ENCODE measurements at regions not wholly inside any gene's neighbourhood (a gene's known extent, or its start where the extent isn't known, plus 50 kb on each side); places are given as distances from the start of the nearest gene placed in this dataset.

DNA sequence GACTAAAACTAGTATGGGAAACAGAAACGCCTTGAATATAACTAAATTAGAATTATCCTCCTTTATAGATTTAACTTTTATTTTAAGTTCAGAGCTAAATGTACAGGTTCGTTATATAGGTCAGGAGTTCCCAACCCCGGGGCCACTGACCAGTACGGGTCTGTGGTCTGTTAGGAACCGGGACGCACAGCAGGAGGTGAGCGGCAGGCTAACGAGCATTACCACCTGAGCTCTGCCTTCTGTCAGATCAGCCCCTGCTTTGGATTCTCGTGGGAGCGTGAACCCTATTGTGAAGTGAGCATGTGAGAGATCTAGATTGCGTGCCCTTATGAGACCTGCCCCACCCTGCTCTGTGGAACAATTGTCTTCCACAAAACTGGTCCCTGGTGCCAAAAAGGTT lies 51.0 kb downstream of the FAT4 start:
- in situ Hi-C loops (cut with MboI; ENCODE audit: low sequenced_read_pairs) = no loop called here

DNA sequence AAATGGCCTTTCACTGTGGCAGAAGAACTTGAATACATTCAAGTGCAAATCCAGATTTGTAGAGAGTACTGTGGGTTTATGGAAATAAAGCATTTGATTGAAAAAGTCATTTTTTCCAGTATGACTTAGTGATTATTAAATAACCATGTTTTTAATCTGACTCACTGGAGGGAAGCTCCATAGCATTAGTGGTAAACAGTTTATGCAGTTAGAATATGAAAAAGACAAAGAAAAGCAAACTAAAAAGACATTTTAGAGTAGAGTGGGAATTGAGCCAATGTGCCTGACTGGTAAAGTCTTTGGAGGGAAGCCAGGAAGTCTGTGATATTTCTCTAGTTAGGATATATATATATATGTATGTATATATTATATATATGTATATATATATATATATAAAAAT lies 53.4 kb downstream of the FAT4 start:
- no peaks in the 10 kb centered on the region for H3K27me3 ChIP-seq (ENCODE audit: low read depth)
- H3K4me3 ChIP-seq = no peak overlapping the region
- peaks cover 8% of the 10 kb centered on the region for H3K4me1 ChIP-seq
- in situ Hi-C loops (cut with MboI; ENCODE audit: low sequenced_read_pairs) = no loop called here
- H3K9me3 ChIP-seq = no peaks in the 10 kb centered on the region
- no peaks in the 10 kb centered on the region for H3K36me3 ChIP-seq (replicated peaks)
- DNase-seq (ENCODE audit: low spot score in 2 of 2) = peak in 1 of 2 experiments; percentile 28

More for the DNA sequence above, 51.0 kb downstream of the FAT4 start:
- Histone ChIP-seq H3K36me3 (replicated peaks) (no peaks in the 10 kb centered on the region), H3K4me1 (peaks cover 4% of the 10 kb centered on the region), H3K4me3 (no peak overlapping the region), H3K27me3 (ENCODE audit: low read depth) (no peaks in the 10 kb centered on the region), H3K9me3 (no peaks in the 10 kb centered on the region)
- no peak for DNase-seq (ENCODE audit: low spot score in 2 of 2)

DNA sequence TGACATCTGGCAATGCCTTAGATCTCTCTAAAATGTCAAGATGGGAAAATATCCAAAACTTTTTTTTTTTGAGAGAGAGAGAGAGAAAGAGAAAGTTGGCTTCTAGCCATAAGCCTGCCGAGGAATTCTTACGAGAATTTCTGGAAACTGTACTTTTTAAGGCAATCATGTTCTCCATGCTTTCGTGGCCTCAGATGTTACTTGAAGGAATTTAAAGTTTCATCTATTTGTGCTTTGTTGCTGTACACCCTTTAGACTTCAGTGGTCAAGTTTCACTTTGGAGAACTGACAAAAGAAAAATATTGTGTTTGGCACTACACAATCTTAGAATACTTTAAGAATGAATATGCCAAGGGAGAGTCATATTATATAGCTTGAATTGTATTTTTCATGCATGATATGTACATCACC lies 53.9 kb downstream of the FAT4 start:
- in situ Hi-C loops (cut with MboI; ENCODE audit: low sequenced_read_pairs) = no loop called here
- Histone ChIP-seq H3K4me1 (peaks cover 8% of the 10 kb centered on the region), H3K4me3 (no peak overlapping the region), H3K27me3 (ENCODE audit: low read depth) (no peaks in the 10 kb centered on the region), H3K36me3 (replicated peaks) (no peaks in the 10 kb centered on the region), H3K9me3 (no peaks in the 10 kb centered on the region)
- DNase-seq (ENCODE audit: low spot score in 2 of 2) = no peak

DNA sequence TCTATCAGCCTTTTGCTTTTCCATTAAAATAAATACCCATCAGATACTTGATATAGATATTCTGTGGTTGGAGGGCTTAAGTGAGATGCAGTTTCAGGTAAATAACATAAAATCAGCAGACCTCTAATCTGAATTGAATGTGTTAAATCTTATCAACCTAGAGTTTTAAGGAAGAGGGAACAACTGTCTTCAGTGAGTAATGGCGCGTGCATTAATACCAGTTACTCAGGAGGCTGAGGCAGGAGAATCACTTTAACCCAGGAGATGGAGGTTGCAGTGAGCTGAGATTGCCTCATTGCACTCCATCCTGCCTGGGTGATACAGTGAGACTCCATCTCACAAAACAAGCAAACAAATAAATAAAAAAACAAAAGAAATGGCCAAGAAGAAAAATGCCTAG lies 54.3 kb downstream of the FAT4 start:
- H3K36me3 ChIP-seq (replicated peaks) = no peaks in the 10 kb centered on the region
- H3K4me3 ChIP-seq = no peak overlapping the region
- H3K9me3 ChIP-seq = no peaks in the 10 kb centered on the region
- in situ Hi-C loops (cut with MboI; ENCODE audit: low sequenced_read_pairs) = no loop called here
- H3K4me1 ChIP-seq = peaks cover 8% of the 10 kb centered on the region
- DNase-seq (ENCODE audit: low spot score in 2 of 2) = no peak
- H3K27me3 ChIP-seq (ENCODE audit: low read depth) = no peaks in the 10 kb centered on the region

DNA sequence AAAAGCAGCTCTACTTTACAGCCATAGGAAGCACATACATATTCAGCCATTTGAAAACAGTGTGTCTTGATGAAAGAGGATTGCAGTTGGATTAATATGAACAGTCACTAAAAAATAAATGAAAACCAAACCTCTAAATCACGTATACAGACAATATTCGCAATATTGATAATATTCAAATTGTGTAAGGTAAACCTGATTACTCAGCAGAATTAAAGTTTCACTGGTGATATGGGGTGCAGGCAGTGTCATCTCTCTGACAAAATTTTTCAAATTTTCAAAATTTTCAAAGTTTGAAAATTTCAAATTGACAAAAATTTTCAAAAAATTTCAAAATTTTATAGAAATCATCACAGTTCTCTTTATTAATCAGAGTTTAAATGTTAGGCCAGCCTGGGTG lies 55.7 kb downstream of the FAT4 start:
- in situ Hi-C loops (cut with MboI; ENCODE audit: low sequenced_read_pairs) = no loop called here
- Histone ChIP-seq H3K9me3 (no peaks in the 10 kb centered on the region), H3K27me3 (ENCODE audit: low read depth) (no peaks in the 10 kb centered on the region), H3K36me3 (replicated peaks) (no peaks in the 10 kb centered on the region), H3K4me1 (peaks cover 8% of the 10 kb centered on the region), H3K4me3 (no peak overlapping the region)
- no peak for DNase-seq (ENCODE audit: low spot score in 2 of 2)

DNA sequence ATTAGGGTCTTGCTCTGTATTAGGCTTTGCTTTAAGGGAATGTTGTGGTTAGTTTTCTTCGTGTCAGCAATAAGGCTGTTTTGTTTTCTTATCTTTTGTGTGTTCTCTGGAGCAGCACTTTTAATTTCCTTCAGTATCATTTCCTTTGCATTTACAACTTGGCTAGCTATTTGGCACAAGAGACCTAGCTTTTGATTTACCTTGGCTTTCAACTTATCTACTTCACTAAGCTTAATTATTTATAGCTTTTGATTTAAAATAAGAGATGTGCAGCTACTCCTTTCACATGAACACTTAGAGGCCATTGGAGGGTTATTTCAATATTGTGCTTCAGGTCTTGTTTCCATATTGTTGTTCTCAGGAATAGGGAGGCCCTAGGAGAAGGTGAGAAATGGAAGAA lies 68.2 kb downstream of the FAT4 start:
- H3K9me3 ChIP-seq = no peaks in the 10 kb centered on the region
- no peak overlapping the region for H3K4me3 ChIP-seq
- H3K36me3 ChIP-seq (replicated peaks) = no peaks in the 10 kb centered on the region
- in situ Hi-C loops (cut with MboI; ENCODE audit: low sequenced_read_pairs) = no loop called here
- peaks cover 4% of the 10 kb centered on the region for H3K4me1 ChIP-seq
- H3K27me3 ChIP-seq (ENCODE audit: low read depth) = no peaks in the 10 kb centered on the region
- no peak for DNase-seq (ENCODE audit: low spot score in 2 of 2)

DNA sequence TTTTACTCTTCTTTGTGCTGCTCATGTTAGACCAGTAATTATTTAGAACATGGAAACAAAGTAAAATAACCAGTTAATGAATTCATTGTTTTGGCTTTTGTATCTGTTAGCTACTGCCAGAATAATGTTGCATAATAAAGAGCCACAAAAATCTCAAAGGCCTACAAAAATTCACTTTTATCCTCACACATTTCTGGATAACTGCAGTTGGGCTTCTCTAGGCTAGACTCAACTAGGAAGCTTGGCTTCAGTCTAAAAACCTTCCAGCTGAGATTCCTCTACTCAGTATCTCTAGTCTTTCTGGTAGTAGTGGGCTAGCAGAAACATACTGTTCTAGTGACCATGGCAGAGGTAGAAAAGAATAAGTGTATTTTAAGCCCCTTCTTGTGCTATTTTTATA lies 73.0 kb downstream of the FAT4 start:
- no peak for DNase-seq (ENCODE audit: low spot score in 2 of 2)
- in situ Hi-C loops (cut with MboI; ENCODE audit: low sequenced_read_pairs) = no loop called here
- no peak overlapping the region for H3K4me3 ChIP-seq
- H3K36me3 ChIP-seq (replicated peaks) = no peaks in the 10 kb centered on the region
- H3K27me3 ChIP-seq (ENCODE audit: low read depth) = no peaks in the 10 kb centered on the region
- H3K9me3 ChIP-seq = no peaks in the 10 kb centered on the region
- peaks cover 39% of the 10 kb centered on the region for H3K4me1 ChIP-seq

DNA sequence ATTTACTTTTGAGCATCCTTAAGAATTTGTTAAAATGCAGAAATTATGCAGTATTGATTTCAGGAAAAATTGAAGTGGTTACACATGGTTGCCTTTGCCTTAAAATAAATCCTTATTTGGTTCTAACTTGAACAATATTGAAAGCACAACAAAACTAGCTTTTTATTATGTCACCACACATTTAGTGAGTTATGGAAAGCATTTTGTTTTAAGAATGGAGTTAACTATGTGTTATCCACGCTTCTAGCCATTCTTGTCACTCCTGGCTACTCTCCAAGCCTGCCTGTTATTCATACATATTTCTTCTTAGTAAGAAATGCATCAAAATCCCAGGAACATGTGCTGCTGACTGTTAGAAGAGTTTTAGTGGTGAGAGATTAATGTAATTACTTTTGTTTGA lies 73.9 kb downstream of the FAT4 start:
- in situ Hi-C loops (cut with MboI; ENCODE audit: low sequenced_read_pairs) = no loop called here
- no peaks in the 10 kb centered on the region for H3K36me3 ChIP-seq (replicated peaks)
- no peaks in the 10 kb centered on the region for H3K27me3 ChIP-seq (ENCODE audit: low read depth)
- peaks cover 47% of the 10 kb centered on the region for H3K4me1 ChIP-seq
- peak in 1 of 2 experiments; percentile 22 for DNase-seq (ENCODE audit: low spot score in 2 of 2)
- no peaks in the 10 kb centered on the region for H3K9me3 ChIP-seq
- no peak overlapping the region for H3K4me3 ChIP-seq

DNA sequence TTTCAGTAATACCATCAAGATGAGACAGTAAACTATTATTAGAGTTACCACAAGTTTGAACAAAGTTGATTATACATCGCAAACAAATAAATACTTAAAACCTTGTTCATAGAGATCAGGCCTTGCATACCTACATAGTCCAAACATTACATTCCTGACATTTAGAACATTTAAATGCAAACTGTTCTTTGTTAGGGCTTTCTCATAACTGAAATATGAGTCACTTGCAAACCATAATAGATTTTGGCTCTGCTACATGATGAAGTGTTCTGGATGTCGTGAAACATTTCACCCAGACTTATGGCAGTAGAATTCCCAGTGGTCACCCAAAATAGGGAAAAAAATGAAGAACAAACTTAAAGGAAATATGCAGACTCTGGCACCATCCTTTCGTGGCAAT lies 75.0 kb downstream of the FAT4 start:
- Histone ChIP-seq H3K4me1 (peaks cover 47% of the 10 kb centered on the region), H3K36me3 (replicated peaks) (no peaks in the 10 kb centered on the region), H3K27me3 (ENCODE audit: low read depth) (no peaks in the 10 kb centered on the region), H3K9me3 (no peaks in the 10 kb centered on the region), H3K4me3 (no peak overlapping the region)
- in situ Hi-C loops (cut with MboI; ENCODE audit: low sequenced_read_pairs) = no loop called here
- DNase-seq (ENCODE audit: low spot score in 2 of 2) = peak in 1 of 2 experiments; percentile 76

DNA sequence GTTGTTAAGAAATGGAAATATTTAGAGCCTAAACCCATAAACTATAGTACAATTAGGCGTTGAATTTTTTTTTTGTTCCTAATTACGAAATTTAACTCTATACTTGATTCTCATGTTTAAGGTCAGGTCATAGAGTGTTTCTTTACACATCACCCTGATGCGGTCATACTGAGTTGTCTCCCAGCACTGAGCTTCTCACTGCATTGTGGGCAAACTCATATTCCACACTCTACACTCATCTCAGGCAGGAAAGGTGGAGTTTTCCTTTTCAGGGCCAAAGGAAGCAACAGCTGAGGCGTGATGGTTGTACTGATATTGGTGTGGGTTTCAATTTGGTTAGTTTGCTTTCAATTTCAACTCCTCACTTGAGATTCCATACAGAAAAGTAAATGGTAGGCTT lies 75.4 kb downstream of the FAT4 start:
- in situ Hi-C loops (cut with MboI; ENCODE audit: low sequenced_read_pairs) = no loop called here
- H3K36me3 ChIP-seq (replicated peaks) = no peaks in the 10 kb centered on the region
- no peaks in the 10 kb centered on the region for H3K27me3 ChIP-seq (ENCODE audit: low read depth)
- H3K9me3 ChIP-seq = no peaks in the 10 kb centered on the region
- no peak for DNase-seq (ENCODE audit: low spot score in 2 of 2)
- H3K4me3 ChIP-seq = no peak overlapping the region
- H3K4me1 ChIP-seq = peaks cover 47% of the 10 kb centered on the region

DNA sequence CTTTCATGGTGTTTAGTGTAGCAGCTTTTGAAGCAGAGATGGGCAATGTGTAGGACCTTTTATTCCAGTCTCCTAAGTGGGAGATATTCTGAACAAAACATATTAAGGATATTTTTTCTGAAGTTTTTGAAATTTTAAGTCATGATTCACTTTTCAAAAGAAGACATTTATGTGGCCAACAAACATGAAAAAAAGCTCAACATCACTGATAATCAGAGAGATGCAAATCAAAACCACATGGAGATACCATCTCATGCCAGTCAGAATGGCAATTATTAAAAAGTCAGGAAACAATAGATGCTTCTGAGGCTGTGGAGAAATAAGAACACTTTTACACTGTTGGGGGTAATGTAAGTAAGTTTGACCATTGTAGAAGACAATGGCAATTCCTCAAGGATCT lies 76.0 kb downstream of the FAT4 start:
- H3K27me3 ChIP-seq (ENCODE audit: low read depth) = no peaks in the 10 kb centered on the region
- H3K9me3 ChIP-seq = no peaks in the 10 kb centered on the region
- H3K4me3 ChIP-seq = no peak overlapping the region
- no peak for DNase-seq (ENCODE audit: low spot score in 2 of 2)
- H3K36me3 ChIP-seq (replicated peaks) = no peaks in the 10 kb centered on the region
- H3K4me1 ChIP-seq = peaks cover 47% of the 10 kb centered on the region
- in situ Hi-C loops (cut with MboI; ENCODE audit: low sequenced_read_pairs) = no loop called here

DNA sequence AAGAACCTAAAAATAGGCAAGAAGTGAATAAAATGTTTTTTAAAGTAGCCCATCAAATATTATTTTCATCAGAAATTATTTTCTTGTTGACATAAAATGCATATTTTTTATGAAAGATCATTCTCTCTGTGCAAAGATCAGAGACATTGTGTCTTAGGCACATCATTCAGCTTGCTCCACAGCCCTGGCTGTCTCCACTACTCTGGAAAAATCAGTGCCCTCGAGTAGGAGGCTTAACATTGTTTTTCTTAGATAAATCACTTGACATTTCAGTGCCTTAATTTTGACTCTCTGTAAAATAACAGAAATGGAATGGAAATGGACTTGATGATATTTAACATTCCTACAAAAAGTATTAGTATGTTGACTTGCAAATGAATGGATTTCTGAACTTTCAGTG lies 77.9 kb downstream of the FAT4 start:
- in situ Hi-C loops (cut with MboI; ENCODE audit: low sequenced_read_pairs) = no loop called here

DNA sequence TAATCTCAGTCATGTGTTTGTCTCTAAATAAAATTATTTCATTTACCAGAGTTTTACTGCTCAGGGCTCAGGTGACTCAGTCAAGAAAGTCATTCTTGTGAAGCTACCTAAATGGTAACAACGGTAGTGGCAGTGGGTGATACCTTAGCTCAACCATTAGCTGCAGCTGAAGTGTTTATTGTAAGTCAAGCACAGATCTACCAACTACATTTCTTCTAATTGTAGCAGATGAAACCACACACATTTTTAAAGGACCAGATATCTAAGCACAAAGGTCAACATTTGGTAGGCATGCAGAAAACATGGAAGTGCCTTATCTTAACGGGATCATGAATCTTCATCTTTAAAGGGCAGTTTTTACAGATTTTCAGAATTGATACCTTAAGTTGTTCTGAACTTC lies 79.1 kb downstream of the FAT4 start:
- Histone ChIP-seq H3K9me3 (no peaks in the 10 kb centered on the region), H3K36me3 (replicated peaks) (no peaks in the 10 kb centered on the region), H3K4me1 (peaks cover 40% of the 10 kb centered on the region), H3K4me3 (no peak overlapping the region), H3K27me3 (ENCODE audit: low read depth) (no peaks in the 10 kb centered on the region)
- in situ Hi-C loops (cut with MboI; ENCODE audit: low sequenced_read_pairs) = no loop called here
- no peak for DNase-seq (ENCODE audit: low spot score in 2 of 2)

More for the DNA sequence above, 77.9 kb downstream of the FAT4 start:
- peak in 1 of 2 experiments; percentile 44 for DNase-seq (ENCODE audit: low spot score in 2 of 2)
- Histone ChIP-seq H3K27me3 (ENCODE audit: low read depth) (no peaks in the 10 kb centered on the region), H3K4me1 (peaks cover 46% of the 10 kb centered on the region), H3K4me3 (no peak overlapping the region), H3K36me3 (replicated peaks) (no peaks in the 10 kb centered on the region), H3K9me3 (no peaks in the 10 kb centered on the region)

DNA sequence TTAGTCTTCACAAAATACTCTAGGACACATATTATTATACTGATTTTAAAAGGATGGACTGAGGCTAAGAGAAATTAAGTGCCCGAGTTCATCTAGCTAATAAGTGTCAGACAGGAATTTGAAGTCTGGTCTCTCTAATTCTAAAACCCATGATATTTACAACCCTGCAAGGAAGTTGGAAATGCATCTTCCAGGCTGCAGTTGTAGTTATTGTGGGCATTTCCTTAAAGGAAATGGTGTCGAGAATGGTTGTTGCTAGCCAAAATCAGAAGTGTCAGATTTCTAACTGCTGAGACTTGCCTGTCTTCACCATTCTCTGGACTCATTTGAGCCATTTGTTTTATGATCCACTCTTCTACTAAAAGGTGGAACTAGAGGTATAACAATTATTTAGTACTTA lies 82.5 kb downstream of the FAT4 start:
- H3K4me3 ChIP-seq = no peak overlapping the region
- in situ Hi-C loops (cut with MboI; ENCODE audit: low sequenced_read_pairs) = no loop called here
- peaks cover 20% of the 10 kb centered on the region for H3K4me1 ChIP-seq
- H3K36me3 ChIP-seq (replicated peaks) = no peaks in the 10 kb centered on the region
- DNase-seq (ENCODE audit: low spot score in 2 of 2) = no peak
- H3K9me3 ChIP-seq = no peaks in the 10 kb centered on the region
- no peaks in the 10 kb centered on the region for H3K27me3 ChIP-seq (ENCODE audit: low read depth)

DNA sequence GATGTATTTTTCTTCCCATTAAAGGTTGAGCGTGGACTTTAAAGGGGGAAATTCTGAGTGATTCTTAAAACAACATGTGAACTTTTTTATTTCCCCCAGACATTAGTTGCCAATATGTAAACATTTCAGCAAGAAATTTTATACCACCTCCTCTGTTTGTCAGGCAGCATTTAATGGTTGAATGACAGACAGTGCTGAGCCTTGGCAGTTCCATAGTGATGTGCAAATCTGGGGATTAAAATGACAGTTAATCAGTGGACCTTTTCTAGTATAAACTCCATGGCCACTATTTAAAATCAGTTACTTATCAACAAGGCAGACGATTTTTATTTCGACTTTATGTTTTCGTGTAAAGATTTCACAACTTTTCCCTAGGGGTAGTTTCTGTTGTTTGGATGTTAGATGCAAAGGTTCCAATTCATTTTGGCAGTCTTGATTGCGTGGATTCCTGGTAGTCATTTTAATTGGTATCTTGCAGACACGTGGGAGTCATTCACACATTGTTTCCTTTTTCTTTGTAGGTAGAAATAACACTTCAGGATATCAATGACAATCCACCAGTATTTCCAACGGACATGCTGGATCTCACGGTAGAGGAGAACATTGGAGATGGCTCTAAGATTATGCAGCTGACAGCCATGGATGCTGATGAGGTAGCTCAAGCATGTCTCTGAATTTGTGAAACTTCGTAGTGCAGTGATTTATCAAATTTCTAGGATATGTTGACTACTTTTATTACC lies 83.7 kb downstream of the FAT4 start:
- no peaks in the 10 kb centered on the region for H3K27me3 ChIP-seq (ENCODE audit: low read depth)
- no peaks in the 10 kb centered on the region for H3K9me3 ChIP-seq
- no peaks in the 10 kb centered on the region for H3K36me3 ChIP-seq (replicated peaks)
- no peak overlapping the region for H3K4me3 ChIP-seq
- in situ Hi-C loops (cut with MboI; ENCODE audit: low sequenced_read_pairs) = no loop called here
- H3K4me1 ChIP-seq = peaks cover 7% of the 10 kb centered on the region
- no peak for DNase-seq (ENCODE audit: low spot score in 2 of 2)
